Liver (tissue), 3 donors: ENCODE measurements at regions not wholly inside any gene's neighbourhood (a gene's known extent, or its start where the extent isn't known, plus 50 kb on each side); places are given as distances from the start of the nearest gene placed in this dataset.

Experiments
- CTCF ChIP-seq: fragments of 150-350 bp; IDR thresholded peaks from 2 replicates; pipeline ENCODE4 v1.5.1; 2017; ENCODE audit warnings: improper control_type of control experiment, low read depth, low read length; ENCODE audit not compliant: missing input control
- EGR1 ChIP-seq, 2 donors: IDR thresholded peaks; 2 replicates each; pipeline ENCODE4 v1.6.1; 2016 to 2018; ENCODE audit warnings: antibody characterized with exemption in 2 of 2, low read depth in 2 of 2
- JUND ChIP-seq, 2 donors: IDR thresholded peaks; 2 replicates each; pipeline ENCODE4 v1.6.1; 2016; ENCODE audit warnings: antibody characterized with exemption in 2 of 2
- TAF1 ChIP-seq: conservative IDR thresholded peaks from 2 replicates; pipeline ENCODE4 v1.6.1; 2016; ENCODE audit warnings: antibody characterized with exemption, mild to moderate bottlenecking
- donor health status: healthy.
- donor health status: healthy.

- TF ChIP-seq CTCF: no peak
- no peak for TF ChIP-seq JUND (IDR thresholded peaks at IDR 0.05)
- no peak for TF ChIP-seq EGR1 (IDR thresholded peaks at IDR 0.05; ENCODE audit: low read depth in 2 of 2)
- TF ChIP-seq TAF1: no peak
Measured at GRCh38 chr11:15765530-15765929, 590.8 kb downstream of the SOX6 start.
